ENCODE measurements at regions not wholly inside any gene's neighbourhood (a gene's known extent, or its start where the extent isn't known, plus 50 kb on each side); places are given as distances from the start of the nearest gene placed in this dataset.
"Not testable (repeated sequence)": the region's sequence is repeated elsewhere in the genome, so short reads cannot be mapped to it uniquely, and the experiment has no call there.

GRCh38 chr11:29244355-29244754 lies 772.5 kb downstream of the KCNA4 start:
- no peak for DNase-seq (ENCODE audit: low spot score)

DNA sequence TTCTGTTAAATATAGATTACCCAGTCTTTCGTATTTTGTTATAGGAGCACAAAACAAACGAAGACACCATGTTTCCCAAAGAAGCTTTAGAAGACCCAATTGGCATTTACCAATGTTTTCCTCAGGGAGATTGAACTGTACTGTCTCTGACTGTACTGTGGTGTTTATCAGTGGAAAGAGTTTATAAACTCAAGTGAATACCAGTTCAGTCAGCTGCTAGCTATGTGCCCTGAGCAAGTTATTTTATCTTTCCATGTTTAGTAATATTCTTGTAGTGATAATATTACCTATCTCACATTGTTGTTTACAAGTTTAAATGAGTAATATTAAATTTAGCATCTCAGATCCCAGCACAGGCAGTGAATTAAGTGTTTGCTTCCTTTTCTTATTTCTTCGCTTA lies 773.2 kb downstream of the KCNA4 start:
- DNase-seq (ENCODE audit: low spot score) = no peak

GRCh38 chr11:29231991-29232390 lies 784.8 kb downstream of the KCNA4 start:
- no peak for DNase-seq (ENCODE audit: low spot score)

GRCh38 chr11:29231586-29231985 lies 785.2 kb downstream of the KCNA4 start:
- no peak for DNase-seq (ENCODE audit: low spot score)

- no peak for DNase-seq (ENCODE audit: low spot score)
Measured at GRCh38 chr11:29227811-29228210, 789.0 kb downstream of the KCNA4 start.

GRCh38 chr11:29224739-29225384 lies 792.0 kb downstream of the KCNA4 start:
- DNase-seq (ENCODE audit: low spot score) = no peak

GRCh38 chr11:29219531-29219930 lies 797.3 kb downstream of the KCNA4 start:
- not testable (repeated sequence) for DNase-seq (ENCODE audit: low spot score)

DNA sequence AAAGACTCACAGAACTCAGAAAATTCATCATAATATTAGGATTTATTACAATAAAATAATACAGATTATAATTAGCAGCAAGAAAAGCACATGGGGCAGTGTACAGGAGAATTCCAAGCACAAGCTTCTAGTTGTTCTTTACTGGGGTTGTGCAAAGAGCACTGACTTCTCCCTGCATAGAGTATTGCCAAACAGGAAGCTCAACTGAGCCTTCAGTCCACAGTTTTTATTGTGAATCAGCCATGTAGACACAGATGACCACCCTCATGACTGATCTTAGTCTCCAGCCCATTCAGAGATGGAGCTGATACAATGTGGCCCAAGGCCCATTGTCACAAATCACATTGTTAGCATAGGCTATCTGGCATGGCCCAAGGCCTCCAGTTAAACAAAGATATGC lies 798.9 kb downstream of the KCNA4 start:
- no peak for DNase-seq (ENCODE audit: low spot score)

DNA sequence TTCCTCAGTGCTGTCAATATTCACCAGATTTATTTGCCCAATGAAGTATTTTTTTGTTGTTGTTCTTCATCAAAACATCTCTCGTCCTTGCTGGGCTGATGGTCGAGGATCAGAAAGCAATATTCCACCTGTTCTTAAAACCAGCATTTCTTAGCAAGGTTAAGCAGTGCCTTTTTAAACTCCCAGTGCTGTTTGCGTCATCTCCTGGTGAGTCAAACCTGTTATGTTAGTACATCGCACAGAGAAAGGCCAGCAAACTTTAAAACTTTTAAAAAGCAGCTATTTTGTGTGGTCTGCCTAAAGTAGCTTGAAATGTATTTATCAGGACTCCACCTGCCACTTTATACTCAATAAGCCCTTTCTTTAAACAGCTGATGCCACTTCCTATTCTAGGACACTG lies 802.0 kb downstream of the KCNA4 start:
- DNase-seq (ENCODE audit: low spot score) = no peak

DNA sequence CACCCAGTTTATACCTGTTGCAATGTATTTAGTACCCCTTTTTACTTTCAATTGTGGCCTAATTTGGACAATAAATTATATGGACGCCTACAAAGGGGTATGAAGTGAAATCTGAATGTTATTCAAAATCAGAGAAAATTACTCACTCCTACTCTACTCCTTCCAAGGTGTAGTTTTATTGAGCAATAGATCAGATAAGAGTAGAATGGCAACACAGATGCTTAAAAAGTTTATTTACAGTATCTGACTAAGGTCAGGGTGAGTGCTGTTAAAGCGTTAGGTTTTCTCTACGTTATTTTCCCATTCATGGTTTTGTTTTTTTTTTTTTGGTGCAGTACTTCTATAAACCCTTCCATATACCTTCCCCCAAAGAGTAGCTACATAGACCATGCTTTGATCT lies 805.6 kb downstream of the KCNA4 start:
- no peak for DNase-seq (ENCODE audit: low spot score)

GRCh38 chr11:29210426-29210825 lies 806.4 kb downstream of the KCNA4 start:
- no peak for DNase-seq (ENCODE audit: low spot score)

GRCh38 chr11:29208117-29208516 lies 808.7 kb downstream of the KCNA4 start:
- DNase-seq (ENCODE audit: low spot score) = no peak

DNA sequence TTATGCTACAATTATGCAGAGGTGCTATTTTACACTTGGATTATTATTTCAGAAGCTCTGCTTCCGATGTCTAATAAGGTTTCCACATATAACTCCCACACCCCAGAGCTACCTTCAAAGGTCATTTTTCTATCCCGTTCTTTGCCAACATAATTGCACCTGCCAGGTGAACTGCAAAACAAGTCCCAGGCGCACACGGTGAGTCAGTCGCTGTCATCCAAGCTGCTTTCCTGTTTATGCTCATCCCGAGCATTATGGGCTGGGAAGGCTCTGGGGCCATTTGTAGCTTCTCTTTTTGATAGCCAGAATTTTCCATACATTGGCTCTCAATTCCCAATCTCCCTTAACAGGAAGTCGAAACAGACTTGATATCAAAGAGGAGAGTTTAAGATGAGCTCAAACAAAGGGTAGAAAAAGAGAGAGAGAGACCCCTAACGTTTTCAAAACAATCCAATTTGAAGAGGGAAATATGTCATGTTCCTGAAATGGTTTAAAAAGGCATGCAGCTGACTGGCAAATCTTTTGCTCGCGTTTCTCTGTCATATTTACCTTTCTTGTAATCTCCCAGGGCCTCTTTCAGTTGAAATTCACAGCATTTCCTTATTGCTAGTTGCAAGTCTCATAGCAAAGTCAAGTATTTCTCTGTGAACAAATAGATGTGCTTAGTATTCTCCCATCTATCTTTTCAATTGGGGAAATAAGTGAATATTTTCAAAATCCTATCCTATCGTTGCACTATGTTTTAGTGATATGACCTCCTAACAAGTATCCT lies 815.9 kb downstream of the KCNA4 start:
- DNase-seq (ENCODE audit: low spot score) = no peak

DNA sequence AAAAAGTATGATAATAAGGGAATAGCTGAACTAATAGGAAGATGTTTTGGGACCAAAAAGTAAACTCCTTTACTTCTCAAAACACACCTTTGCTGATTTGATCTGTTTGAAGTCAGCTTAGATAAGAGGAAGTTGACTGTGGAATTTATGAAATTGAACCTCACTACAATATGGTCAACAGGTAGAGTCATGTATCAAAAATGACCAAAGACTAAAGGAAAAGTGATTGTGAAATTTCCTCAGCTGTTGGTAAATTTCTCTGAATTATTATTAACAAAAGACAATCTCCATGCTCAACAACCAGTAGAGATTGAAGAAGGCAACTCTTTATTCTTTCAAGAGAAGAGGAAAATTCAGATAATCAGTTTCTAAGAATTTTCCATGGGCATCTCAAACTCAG lies 826.5 kb downstream of the KCNA4 start:
- DNase-seq (ENCODE audit: low spot score) = no peak

DNA sequence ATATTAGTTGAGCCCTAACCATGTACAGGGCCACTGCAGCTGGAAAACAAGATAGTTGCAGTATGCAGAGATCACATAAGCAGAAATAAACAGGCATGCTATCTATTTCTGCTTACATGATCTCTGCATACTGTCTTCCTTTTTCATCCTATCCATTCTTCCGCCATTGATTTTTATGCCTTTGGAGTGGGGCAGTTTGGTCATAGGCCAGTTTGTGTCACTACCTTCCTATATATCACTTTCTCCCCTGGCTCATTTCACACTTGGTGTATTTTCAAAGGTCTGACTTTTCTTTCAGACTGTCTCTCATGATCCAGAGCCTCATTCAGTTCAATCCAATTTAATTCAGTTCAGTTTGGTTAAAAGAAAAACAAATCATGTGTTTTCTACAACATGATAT lies 829.6 kb downstream of the KCNA4 start:
- DNase-seq (ENCODE audit: low spot score) = no peak

- DNase-seq (ENCODE audit: low spot score) = no peak
Measured at GRCh38 chr11:29184939-29185890, 831.6 kb downstream of the KCNA4 start.

DNA sequence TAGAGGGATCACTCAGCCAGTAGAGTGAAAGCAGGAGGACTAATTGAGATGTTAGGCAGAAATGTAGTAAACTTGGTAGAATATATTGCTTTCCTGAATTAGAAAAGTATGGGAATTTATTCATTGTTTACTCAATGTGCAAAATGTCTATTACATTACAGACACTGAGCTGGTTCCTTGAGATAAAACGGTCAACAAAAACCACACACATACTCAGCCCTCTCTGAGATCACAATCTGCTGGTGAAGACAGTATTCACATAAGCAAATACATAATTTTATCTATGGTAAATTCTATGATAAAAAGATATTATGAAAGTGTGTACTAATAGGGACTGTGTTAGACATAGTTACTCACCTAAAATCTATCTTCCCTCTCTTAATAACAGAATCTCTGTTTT lies 833.5 kb downstream of the KCNA4 start:
- no peak for DNase-seq (ENCODE audit: low spot score)

DNA sequence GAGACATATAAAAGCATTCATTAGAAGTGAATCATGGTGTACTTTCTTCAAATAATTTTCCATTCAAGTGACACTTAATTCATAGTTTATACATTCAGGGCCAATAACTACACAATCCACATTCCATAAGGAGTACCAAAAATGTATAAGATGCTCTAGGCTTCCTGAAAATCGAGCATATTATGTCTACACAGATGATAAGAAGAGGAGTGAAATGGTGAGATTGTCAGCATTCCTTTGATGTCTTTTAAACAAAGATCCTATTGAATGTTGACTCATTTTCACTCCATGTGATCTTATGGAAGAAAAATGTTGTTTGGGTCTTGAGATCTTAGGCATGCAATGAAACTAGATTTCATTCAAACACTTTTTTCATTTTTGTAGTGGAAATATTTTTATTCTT lies 843.2 kb downstream of the KCNA4 start:
- no peak for DNase-seq (ENCODE audit: low spot score)

- DNase-seq (ENCODE audit: low spot score) = no peak
Measured at GRCh38 chr11:29171360-29171950, 845.4 kb downstream of the KCNA4 start.

- DNase-seq (ENCODE audit: low spot score) = no peak
Measured at GRCh38 chr11:29166306-29166705, 850.5 kb downstream of the KCNA4 start.

- no peak for DNase-seq (ENCODE audit: low spot score)
Measured at GRCh38 chr11:29163231-29163630, 853.6 kb downstream of the KCNA4 start.

- no peak for DNase-seq (ENCODE audit: low spot score)
Measured at GRCh38 chr11:29162491-29162890, 854.3 kb downstream of the KCNA4 start.

Measured in HuH-7 (cell line).